Esophagus squamous epithelium (tissue), 5 donors: ENCODE measurements at regions not wholly inside any gene's neighbourhood (a gene's known extent, or its start where the extent isn't known, plus 50 kb on each side); places are given as distances from the start of the nearest gene placed in this dataset.

Experiments
- DNase-seq: peaks from one replicate; lab custom pipeline; 2025; lab: John Stamatoyannopoulos, UW
- H3K27ac ChIP-seq, 4 donors: fragments of 200-600 bp; sonication (generic); one replicate each; pipeline ENCODE4 v1.5.1; 2016 to 2019; ENCODE audit warnings: mild to moderate bottlenecking in 1 of 4
- H3K27me3 ChIP-seq, 4 donors: fragments of 200-600 bp; sonication (generic); 1 replicate in 3 of 4; 2 replicates in 1 of 4; pipeline versions ENCODE4 v1.5.1 to v1.6.0; 2017 to 2021; ENCODE audit warnings: antibody characterized with exemption in 1 of 4
- H3K36me3 ChIP-seq, 3 donors: fragments of 200-600 bp; sonication (generic); one replicate each; pipeline ENCODE4 v1.5.1; 2016 to 2019
- H3K4me1 ChIP-seq, 3 donors: fragments of 200-600 bp; sonication (generic); one replicate each; pipeline ENCODE4 v1.5.1; 2017 to 2019
- H3K4me3 ChIP-seq, 4 donors: fragments of 200-600 bp; sonication (generic); 1 replicate in 3 of 4; 2 replicates in 1 of 4; pipeline ENCODE4 v1.5.1; 2016 to 2019; ENCODE audit warnings: mild to moderate bottlenecking in 2 of 4, moderate library complexity in 1 of 4
- H3K9me3 ChIP-seq, 3 donors: fragments of 200-600 bp; sonication (generic); one replicate each; pipeline ENCODE4 v1.5.1; 2016 to 2019
- CTCF ChIP-seq, 6 experiments: fragments of 450-650 bp in 4 of 6; fragments of 200-600 bp in 2 of 6; sonication (generic) in 2 of 6; IDR thresholded peaks; one replicate each; pipeline ENCODE4 v1.5.1; 2016 to 2019; ENCODE audit warnings: antibody characterized with exemption in 6 of 6, mild to moderate bottlenecking in 4 of 6, moderate library complexity in 4 of 6
- POLR2A ChIP-seq, 4 donors: fragments of 450-650 bp; IDR thresholded peaks; one replicate each; pipeline ENCODE4 v1.6.1; 2017; ENCODE audit warnings: antibody characterized with exemption in 4 of 4, mild to moderate bottlenecking in 4 of 4, moderate library complexity in 3 of 4
- WGBS, 2 donors: methylation state at CpG; one replicate each; pipeline ENCODE4 v1.1.5; 2018; 5-methylcytosine and 5-hydroxymethylcytosine counted together
- intact Hi-C: fragments of 100-400 bp; cut with DNase I; formaldehyde crosslinking; loops from one replicate; pipeline ENCODE4 v1.15.0; 2022
- donor health status: DM: yes; HTN: yes; CAD: no.

GRCh38 chr2:128838244-128838643, 519.6 kb upstream of the HS6ST1 start:
- intact Hi-C loops, result no loop called here
- Histone ChIP-seq H3K36me3 (no peaks in the 10 kb centered on the region), H3K27ac (no peak overlapping the region), H3K9me3 (no peaks in the 10 kb centered on the region), H3K27me3 (peaks cover 0 to 9% (median 0%) of the 10 kb centered on the region in 4 donors), H3K4me3 (no peak overlapping the region), H3K4me1 (peaks cover 0 to 7% (median 0%) of the 10 kb centered on the region in 3 donors)
- no peak for DNase-seq
- no peak for TF ChIP-seq CTCF (IDR thresholded peaks at IDR 0.05)
- no peak for TF ChIP-seq POLR2A (IDR thresholded peaks at IDR 0.05)
- 87 to 95% methylated on average over 5 of the region's 5 CpGs for WGBS, 2 donors

- H3K27me3 ChIP-seq, result no peaks in the 10 kb centered on the region
- no peaks in the 10 kb centered on the region for H3K4me1 ChIP-seq
- DNase-seq, result no peak
- H3K9me3 ChIP-seq, result no peaks in the 10 kb centered on the region
- TF ChIP-seq POLR2A (IDR thresholded peaks at IDR 0.05) (no peak), CTCF (IDR thresholded peaks at IDR 0.05) (no peak)
- intact Hi-C loops, result no loop called here
- no peaks in the 10 kb centered on the region for H3K36me3 ChIP-seq
- WGBS, 2 donors, result 39 to 66% methylated on average over 3 of the region's 3 CpGs
- H3K27ac ChIP-seq, result no peak overlapping the region
- H3K4me3 ChIP-seq, result no peak overlapping the region
Measured at GRCh38 chr2:128841803-128842202, 523.1 kb upstream of the HS6ST1 start.

- DNase-seq, result no peak
- WGBS, 2 donors, result 70 to 74% methylated on average over 9 of the region's 9 CpGs
- H3K9me3 ChIP-seq, result no peaks in the 10 kb centered on the region
- no peaks in the 10 kb centered on the region for H3K4me1 ChIP-seq
- no peak overlapping the region for H3K4me3 ChIP-seq
- TF ChIP-seq POLR2A (IDR thresholded peaks at IDR 0.05) (no peak), CTCF (IDR thresholded peaks at IDR 0.05) (no peak)
- H3K36me3 ChIP-seq, result no peaks in the 10 kb centered on the region
- H3K27me3 ChIP-seq, result no peaks in the 10 kb centered on the region
- no peak overlapping the region for H3K27ac ChIP-seq
- intact Hi-C loops, result no loop called here
Measured at GRCh38 chr2:128867311-128867710, 548.6 kb upstream of the HS6ST1 start.

GRCh38 chr2:128867936-128868636, 549.4 kb upstream of the HS6ST1 start:
- Histone ChIP-seq H3K36me3 (no peaks in the 10 kb centered on the region), H3K9me3 (no peaks in the 10 kb centered on the region), H3K4me1 (no peaks in the 10 kb centered on the region), H3K27me3 (no peaks in the 10 kb centered on the region), H3K4me3 (no peak overlapping the region), H3K27ac (no peak overlapping the region)
- no peak for DNase-seq
- TF ChIP-seq POLR2A (IDR thresholded peaks at IDR 0.05) (no peak), CTCF (IDR thresholded peaks at IDR 0.05) (no peak)
- 61 to 79% methylated on average over 5 to 6 of the region's 7 CpGs for WGBS, 2 donors
- intact Hi-C loops, result no loop called here

- no peak for TF ChIP-seq POLR2A (IDR thresholded peaks at IDR 0.05)
- no peak for TF ChIP-seq CTCF (IDR thresholded peaks at IDR 0.05)
Measured at GRCh38 chr2:128868686-128869551, 550.3 kb upstream of the HS6ST1 start.

More at GRCh38 chr2:128868686-128869551, 550.3 kb upstream of the HS6ST1 start:
- H3K27me3 ChIP-seq, result no peaks in the 10 kb centered on the region
- 64 to 82% methylated on average over 7 of the region's 7 CpGs for WGBS, 2 donors
- H3K36me3 ChIP-seq, result no peaks in the 10 kb centered on the region
- H3K27ac ChIP-seq, result no peak overlapping the region
- no peak overlapping the region for H3K4me3 ChIP-seq
- H3K9me3 ChIP-seq, result no peaks in the 10 kb centered on the region
- intact Hi-C loops, result no loop called here
- no peaks in the 10 kb centered on the region for H3K4me1 ChIP-seq
- DNase-seq, result no peak
